ENCODE measurements at regions not wholly inside any gene's neighbourhood (a gene's known extent, or its start where the extent isn't known, plus 50 kb on each side); places are given as distances from the start of the nearest gene placed in this dataset.

DNA sequence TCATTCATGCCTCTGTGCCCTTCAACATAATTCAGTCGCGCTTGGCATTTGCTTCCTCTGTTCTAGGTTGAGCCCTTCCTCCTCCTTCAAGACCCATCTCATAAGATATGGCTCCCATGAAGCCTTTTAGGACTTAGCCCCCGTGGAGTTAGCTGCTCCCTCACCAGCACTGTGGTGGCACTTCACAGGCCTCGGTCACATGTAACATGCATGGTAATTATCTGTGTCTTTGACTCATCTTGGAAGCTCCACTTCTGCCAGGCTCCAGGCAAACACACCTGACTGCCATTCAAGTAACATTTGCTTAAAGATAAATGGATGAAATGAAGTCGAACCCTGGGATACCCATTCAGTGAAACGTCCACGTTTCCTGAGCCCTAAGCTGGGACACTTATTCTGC, 484.7 kb downstream of the EIPR1 start:
- Histone ChIP-seq H3K27me3 (ENCODE audit: control insufficient read depth, insufficient read depth, low read length) (no peaks in the 10 kb centered on the region), H3K4me1 (ENCODE audit: control insufficient read depth, insufficient read depth, low read length) (no peaks in the 10 kb centered on the region), H3K9ac (ENCODE audit: low read length) (no peak overlapping the region), H3K36me3 (ENCODE audit: control insufficient read depth, insufficient read depth, low read length) (no peaks in the 10 kb centered on the region), H3K27ac (ENCODE audit: low read depth, low read length) (no peak overlapping the region), H3K4me3 (ENCODE audit: low read length) (no peak overlapping the region)

DNA sequence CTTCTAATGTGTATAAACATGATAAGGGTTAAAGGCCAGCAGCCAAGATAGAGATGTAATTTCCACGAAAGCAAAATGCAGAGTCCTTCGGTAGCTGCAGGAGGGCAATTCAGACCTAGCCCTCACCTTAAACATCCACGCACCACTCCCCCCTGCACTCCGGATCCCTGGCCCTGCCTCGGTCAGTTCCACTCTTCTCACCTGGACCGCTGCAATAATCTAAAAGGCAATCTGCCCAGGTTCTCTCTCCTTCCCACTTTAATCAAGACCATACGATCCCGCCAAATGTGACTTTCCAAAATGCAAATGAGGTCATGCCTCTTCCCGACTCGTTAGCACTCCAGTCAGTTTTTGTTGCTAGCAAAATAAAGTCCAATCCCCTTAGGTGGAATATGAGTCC, 485.2 kb downstream of the EIPR1 start:
- H3K27me3 ChIP-seq (ENCODE audit: control insufficient read depth, insufficient read depth, low read length) = no peaks in the 10 kb centered on the region
- no peak overlapping the region for H3K4me3 ChIP-seq (ENCODE audit: low read length)

DNA sequence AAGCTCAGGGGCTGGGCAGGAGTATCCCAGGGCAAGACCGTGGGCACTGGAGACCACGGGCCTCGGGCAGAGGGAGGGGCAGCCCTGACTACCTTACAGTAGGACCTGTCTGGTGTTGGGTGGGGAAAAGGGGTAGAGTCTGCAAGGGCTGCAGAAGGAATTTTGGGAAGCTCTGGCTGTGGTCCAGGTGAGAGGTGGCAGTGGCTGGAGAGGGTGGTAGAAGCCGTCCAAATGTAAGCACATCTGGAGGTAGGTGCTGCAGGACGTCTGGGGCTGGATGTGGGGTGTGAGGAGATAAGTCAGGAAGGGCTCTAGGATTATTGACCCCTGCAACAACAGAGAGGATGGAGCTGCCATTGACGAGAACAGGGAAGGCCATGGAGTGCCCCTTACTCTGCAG, 486.7 kb downstream of the EIPR1 start:
- no peaks in the 10 kb centered on the region for H3K4me1 ChIP-seq (ENCODE audit: control insufficient read depth, insufficient read depth, low read length)
- H3K27me3 ChIP-seq (ENCODE audit: control insufficient read depth, insufficient read depth, low read length) = no peaks in the 10 kb centered on the region
- H3K27ac ChIP-seq (ENCODE audit: low read depth, low read length) = no peak overlapping the region
- H3K9ac ChIP-seq (ENCODE audit: low read length) = no peak overlapping the region
- no peak overlapping the region for H3K4me3 ChIP-seq (ENCODE audit: low read length)
- no peaks in the 10 kb centered on the region for H3K36me3 ChIP-seq (ENCODE audit: control insufficient read depth, insufficient read depth, low read length)

More for the DNA sequence above, 485.2 kb downstream of the EIPR1 start:
- no peaks in the 10 kb centered on the region for H3K36me3 ChIP-seq (ENCODE audit: control insufficient read depth, insufficient read depth, low read length)
- H3K9ac ChIP-seq (ENCODE audit: low read length) = no peak overlapping the region
- no peak overlapping the region for H3K27ac ChIP-seq (ENCODE audit: low read depth, low read length)
- no peaks in the 10 kb centered on the region for H3K4me1 ChIP-seq (ENCODE audit: control insufficient read depth, insufficient read depth, low read length)

DNA sequence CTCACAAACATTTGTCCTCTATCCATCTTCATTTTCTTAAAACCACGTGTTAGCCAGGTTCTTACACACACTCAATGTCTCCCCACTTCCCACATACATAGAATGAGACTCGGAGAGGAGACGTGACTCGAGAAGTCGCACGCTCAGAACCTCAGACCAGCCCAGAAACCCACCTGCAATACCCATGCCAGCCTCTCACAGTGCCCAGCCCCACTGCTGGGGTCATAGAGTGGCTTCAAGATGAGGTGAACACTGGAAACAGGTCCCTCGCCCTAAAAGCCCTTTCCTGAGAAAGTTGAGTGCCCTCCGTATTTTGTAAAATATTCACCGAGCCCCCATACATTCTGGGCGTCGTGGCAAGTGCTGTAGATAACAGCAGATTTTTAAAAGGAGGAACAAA, 487.4 kb downstream of the EIPR1 start:
- Histone ChIP-seq H3K27me3 (ENCODE audit: control insufficient read depth, insufficient read depth, low read length) (no peaks in the 10 kb centered on the region), H3K4me1 (ENCODE audit: control insufficient read depth, insufficient read depth, low read length) (no peaks in the 10 kb centered on the region), H3K27ac (ENCODE audit: low read depth, low read length) (no peak overlapping the region)

DNA sequence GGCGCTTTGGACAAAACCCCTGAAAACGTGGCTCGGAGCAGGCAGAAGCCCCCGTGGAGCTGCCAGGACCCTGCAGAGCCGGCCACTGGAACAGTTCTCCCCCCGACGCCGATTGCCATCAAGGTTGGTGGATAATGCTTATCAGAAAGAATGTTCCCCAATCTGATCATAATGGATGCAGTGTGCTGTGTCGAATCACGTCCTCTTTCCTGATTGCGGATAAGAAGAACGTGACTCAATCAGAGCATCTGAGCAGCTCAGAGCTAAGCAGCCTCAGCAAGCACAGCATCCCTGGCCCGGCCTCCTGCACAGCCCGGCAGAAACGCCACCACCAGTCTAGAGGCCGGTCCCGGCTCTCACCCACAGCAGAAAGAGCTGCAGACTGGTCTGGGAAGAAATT, 488.0 kb downstream of the EIPR1 start:
- Histone ChIP-seq H3K4me1 (ENCODE audit: control insufficient read depth, insufficient read depth, low read length) (no peaks in the 10 kb centered on the region), H3K4me3 (ENCODE audit: low read length) (no peak overlapping the region), H3K27ac (ENCODE audit: low read depth, low read length) (no peak overlapping the region), H3K27me3 (ENCODE audit: control insufficient read depth, insufficient read depth, low read length) (no peaks in the 10 kb centered on the region), H3K9ac (ENCODE audit: low read length) (no peak overlapping the region), H3K36me3 (ENCODE audit: control insufficient read depth, insufficient read depth, low read length) (no peaks in the 10 kb centered on the region)

More for the DNA sequence above, 487.4 kb downstream of the EIPR1 start:
- Histone ChIP-seq H3K4me3 (ENCODE audit: low read length) (no peak overlapping the region), H3K9ac (ENCODE audit: low read length) (no peak overlapping the region), H3K36me3 (ENCODE audit: control insufficient read depth, insufficient read depth, low read length) (no peaks in the 10 kb centered on the region)

DNA sequence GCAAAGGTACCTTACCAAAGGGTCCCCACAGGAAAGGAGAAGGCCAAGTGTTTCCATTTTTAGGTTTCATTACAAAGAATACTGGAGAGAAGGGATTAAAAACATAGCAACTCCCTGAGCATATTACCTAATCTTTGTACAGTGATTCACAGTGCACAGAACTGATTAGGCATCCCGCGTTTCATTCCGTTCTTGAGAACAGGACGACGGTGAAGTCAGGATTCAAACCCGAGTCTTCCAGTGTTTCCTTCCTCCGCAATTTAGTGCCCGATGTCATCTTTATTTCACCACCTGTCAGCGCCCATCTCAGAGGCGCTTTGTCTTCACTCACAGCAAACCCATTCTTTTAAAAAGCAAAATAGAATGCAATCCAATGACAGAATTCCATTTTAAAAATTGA, 488.5 kb downstream of the EIPR1 start:
- H3K27ac ChIP-seq (ENCODE audit: low read depth, low read length) = no peak overlapping the region
- no peaks in the 10 kb centered on the region for H3K36me3 ChIP-seq (ENCODE audit: control insufficient read depth, insufficient read depth, low read length)
- H3K9ac ChIP-seq (ENCODE audit: low read length) = no peak overlapping the region
- H3K4me3 ChIP-seq (ENCODE audit: low read length) = no peak overlapping the region
- H3K4me1 ChIP-seq (ENCODE audit: control insufficient read depth, insufficient read depth, low read length) = no peaks in the 10 kb centered on the region
- H3K27me3 ChIP-seq (ENCODE audit: control insufficient read depth, insufficient read depth, low read length) = no peaks in the 10 kb centered on the region

DNA sequence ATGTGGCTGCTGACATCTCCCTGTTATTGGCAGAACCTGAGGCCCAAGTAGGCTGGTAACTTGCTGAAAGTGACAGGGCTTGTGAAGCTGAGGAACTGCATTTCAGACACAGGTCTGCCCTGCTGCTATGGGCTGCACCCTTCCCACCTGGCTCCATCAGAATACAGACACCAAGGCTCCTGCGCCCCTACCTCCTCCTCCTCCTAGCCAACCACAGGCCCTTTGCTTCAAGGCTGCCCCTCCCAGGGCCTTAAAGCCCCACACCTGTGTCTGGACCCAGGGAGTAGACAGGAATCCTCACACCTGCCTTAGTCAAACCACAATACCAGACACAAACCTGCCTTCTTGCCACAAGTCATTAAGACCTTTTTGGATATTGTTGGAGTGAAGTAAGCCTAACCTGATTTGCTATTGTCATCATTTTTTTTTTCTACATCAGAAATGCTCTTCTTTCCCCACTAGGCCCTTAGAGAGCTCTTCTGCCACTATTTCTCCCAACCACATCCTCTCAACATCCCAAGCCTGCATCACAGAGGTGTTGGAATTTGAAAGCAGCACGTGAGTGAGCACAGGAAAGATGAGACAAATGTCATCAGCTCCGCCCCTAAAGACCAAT, 489.7 kb downstream of the EIPR1 start:
- Histone ChIP-seq H3K27me3 (ENCODE audit: control insufficient read depth, insufficient read depth, low read length) (no peaks in the 10 kb centered on the region), H3K4me1 (ENCODE audit: control insufficient read depth, insufficient read depth, low read length) (no peaks in the 10 kb centered on the region), H3K4me3 (ENCODE audit: low read length) (no peak overlapping the region), H3K9ac (ENCODE audit: low read length) (no peak overlapping the region), H3K27ac (ENCODE audit: low read depth, low read length) (no peak overlapping the region), H3K36me3 (ENCODE audit: control insufficient read depth, insufficient read depth, low read length) (no peaks in the 10 kb centered on the region)

DNA sequence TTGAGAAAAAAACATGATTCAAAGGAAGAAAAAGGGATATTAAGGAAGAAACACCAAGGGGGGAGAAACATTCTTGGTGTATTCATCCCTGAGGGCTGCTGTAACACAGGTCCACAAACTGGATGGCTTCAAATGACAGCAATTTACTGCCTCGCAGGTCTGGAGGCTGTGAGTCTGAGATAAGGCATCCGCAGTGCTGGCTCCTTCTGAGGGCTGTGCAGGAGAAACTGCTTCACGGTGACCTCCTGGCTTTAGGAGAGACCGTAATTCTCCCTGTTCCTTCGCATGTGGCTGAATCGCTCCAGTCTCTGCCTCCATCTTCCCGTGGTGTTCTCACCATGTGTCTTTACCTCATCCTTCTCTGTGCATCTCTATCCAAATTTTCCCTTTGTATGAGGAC, 490.7 kb downstream of the EIPR1 start:
- Histone ChIP-seq H3K36me3 (ENCODE audit: control insufficient read depth, insufficient read depth, low read length) (no peaks in the 10 kb centered on the region), H3K4me3 (ENCODE audit: low read length) (no peak overlapping the region), H3K4me1 (ENCODE audit: control insufficient read depth, insufficient read depth, low read length) (no peaks in the 10 kb centered on the region), H3K27ac (ENCODE audit: low read depth, low read length) (no peak overlapping the region), H3K9ac (ENCODE audit: low read length) (no peak overlapping the region), H3K27me3 (ENCODE audit: control insufficient read depth, insufficient read depth, low read length) (no peaks in the 10 kb centered on the region)

DNA sequence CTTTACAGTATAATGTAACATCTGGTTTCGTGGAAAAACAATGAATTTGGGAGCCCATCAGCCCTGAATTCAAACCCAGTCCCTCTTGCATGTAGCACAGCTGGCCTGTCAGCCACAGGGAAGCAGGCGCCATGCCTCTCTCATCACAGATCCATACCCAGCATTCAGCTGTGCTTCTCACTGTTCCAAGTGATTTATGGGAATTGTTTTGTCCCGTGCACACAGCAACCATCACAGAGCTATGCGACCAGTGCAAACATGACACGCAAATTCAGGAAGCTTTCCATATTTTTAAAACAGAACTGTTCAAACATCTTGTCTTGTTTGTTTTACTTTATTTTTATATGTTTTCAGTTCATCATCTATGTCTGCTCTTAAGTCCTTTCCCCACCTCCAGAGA, 496.1 kb downstream of the EIPR1 start:
- H3K36me3 ChIP-seq (ENCODE audit: control insufficient read depth, insufficient read depth, low read length) = no peaks in the 10 kb centered on the region
- no peak overlapping the region for H3K9ac ChIP-seq (ENCODE audit: low read length)
- H3K27me3 ChIP-seq (ENCODE audit: control insufficient read depth, insufficient read depth, low read length) = no peaks in the 10 kb centered on the region
- no peak overlapping the region for H3K27ac ChIP-seq (ENCODE audit: low read depth, low read length)
- H3K4me1 ChIP-seq (ENCODE audit: control insufficient read depth, insufficient read depth, low read length) = no peaks in the 10 kb centered on the region
- H3K4me3 ChIP-seq (ENCODE audit: low read length) = no peak overlapping the region

DNA sequence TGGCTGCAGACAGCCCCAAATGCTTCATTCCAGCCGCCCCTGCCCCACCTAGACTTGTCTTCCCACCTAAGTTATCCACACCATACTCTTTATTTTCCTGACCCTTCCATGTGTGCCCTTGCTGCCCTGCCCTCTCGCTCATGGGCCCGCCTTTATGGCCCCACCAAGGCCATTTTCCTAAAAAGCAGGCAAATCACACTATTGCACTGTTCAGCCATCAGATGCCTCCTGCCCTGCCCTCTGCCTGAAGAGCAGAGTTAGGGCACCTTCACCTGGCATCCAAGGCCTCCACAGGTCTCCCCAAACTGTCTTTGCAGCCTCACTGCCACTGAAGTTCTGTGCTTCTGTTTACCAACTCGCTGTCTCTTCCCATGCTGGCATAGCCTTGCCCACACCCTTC, 496.7 kb downstream of the EIPR1 start:
- no peak overlapping the region for H3K9ac ChIP-seq (ENCODE audit: low read length)
- no peak overlapping the region for H3K4me3 ChIP-seq (ENCODE audit: low read length)
- no peaks in the 10 kb centered on the region for H3K36me3 ChIP-seq (ENCODE audit: control insufficient read depth, insufficient read depth, low read length)
- H3K27ac ChIP-seq (ENCODE audit: low read depth, low read length) = no peak overlapping the region
- no peaks in the 10 kb centered on the region for H3K4me1 ChIP-seq (ENCODE audit: control insufficient read depth, insufficient read depth, low read length)
- H3K27me3 ChIP-seq (ENCODE audit: control insufficient read depth, insufficient read depth, low read length) = no peaks in the 10 kb centered on the region

DNA sequence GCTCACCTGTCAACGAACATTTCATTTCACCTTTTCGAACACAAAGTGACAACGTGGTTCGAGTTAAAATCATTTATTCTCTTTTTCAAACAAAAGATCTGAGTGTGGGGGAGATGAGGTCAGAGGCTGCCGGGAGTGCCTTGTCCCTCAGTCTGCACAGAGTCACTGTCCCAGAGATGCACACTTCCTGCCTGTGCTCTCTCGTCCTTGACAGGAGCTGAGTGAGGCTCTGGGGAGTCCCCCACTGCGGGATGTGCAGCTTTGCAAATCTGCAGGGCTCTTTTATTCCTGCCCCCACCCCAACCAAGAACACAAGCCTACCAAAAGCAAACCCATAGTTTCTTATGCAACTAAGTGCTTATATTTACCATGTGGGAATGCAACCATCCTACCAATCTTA, 497.8 kb downstream of the EIPR1 start:
- no peaks in the 10 kb centered on the region for H3K4me1 ChIP-seq (ENCODE audit: control insufficient read depth, insufficient read depth, low read length)
- no peak overlapping the region for H3K27ac ChIP-seq (ENCODE audit: low read depth, low read length)
- H3K4me3 ChIP-seq (ENCODE audit: low read length) = no peak overlapping the region
- no peaks in the 10 kb centered on the region for H3K36me3 ChIP-seq (ENCODE audit: control insufficient read depth, insufficient read depth, low read length)
- no peak overlapping the region for H3K9ac ChIP-seq (ENCODE audit: low read length)
- no peaks in the 10 kb centered on the region for H3K27me3 ChIP-seq (ENCODE audit: control insufficient read depth, insufficient read depth, low read length)

DNA sequence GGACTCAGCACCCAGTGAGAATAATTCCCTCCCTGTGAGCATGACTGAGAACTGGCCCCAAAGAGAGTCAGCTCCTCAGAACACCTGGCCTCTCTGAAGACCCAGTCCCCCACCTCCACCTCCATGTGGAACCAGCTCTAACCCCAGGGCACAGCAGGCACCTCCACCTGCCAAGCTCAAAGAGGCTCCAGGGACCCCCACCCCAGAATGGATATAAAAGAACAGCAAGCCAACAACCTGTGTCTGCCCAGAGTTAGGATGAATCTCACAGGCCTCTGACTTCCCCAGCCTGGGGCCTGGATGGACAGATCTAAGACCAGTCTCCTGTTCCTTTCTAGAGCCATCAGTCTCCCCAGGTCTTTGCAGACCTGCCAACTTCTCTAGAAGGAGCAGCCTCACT, 498.5 kb downstream of the EIPR1 start:
- Histone ChIP-seq H3K36me3 (ENCODE audit: control insufficient read depth, insufficient read depth, low read length) (no peaks in the 10 kb centered on the region), H3K27ac (ENCODE audit: low read depth, low read length) (no peak overlapping the region), H3K4me1 (ENCODE audit: control insufficient read depth, insufficient read depth, low read length) (no peaks in the 10 kb centered on the region), H3K27me3 (ENCODE audit: control insufficient read depth, insufficient read depth, low read length) (no peaks in the 10 kb centered on the region), H3K4me3 (ENCODE audit: low read length) (no peak overlapping the region), H3K9ac (ENCODE audit: low read length) (no peak overlapping the region)

DNA sequence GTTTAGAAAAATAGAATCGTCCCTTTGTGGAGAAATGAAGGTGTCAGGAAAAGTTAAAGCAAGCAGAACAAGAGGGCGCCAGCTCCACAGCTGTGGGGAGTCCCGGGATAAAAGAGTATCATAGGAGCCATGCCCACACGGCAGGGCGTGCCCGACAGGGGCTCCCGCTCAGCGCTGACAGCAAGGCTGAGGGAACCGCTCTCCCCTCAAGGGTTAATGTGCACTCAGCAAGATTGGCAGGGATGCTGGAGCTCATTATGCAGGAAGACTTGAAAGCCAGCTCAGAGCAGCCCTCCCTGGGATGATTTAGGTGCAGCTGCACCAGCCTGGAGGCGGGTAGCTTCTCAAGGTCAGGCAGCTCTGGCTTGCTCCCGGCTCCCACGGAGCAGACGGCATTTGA, 500.2 kb downstream of the EIPR1 start:
- Histone ChIP-seq H3K9ac (ENCODE audit: low read length) (no peak overlapping the region), H3K4me3 (ENCODE audit: low read length) (no peak overlapping the region), H3K27me3 (ENCODE audit: control insufficient read depth, insufficient read depth, low read length) (no peaks in the 10 kb centered on the region), H3K36me3 (ENCODE audit: control insufficient read depth, insufficient read depth, low read length) (no peaks in the 10 kb centered on the region), H3K4me1 (ENCODE audit: control insufficient read depth, insufficient read depth, low read length) (no peaks in the 10 kb centered on the region), H3K27ac (ENCODE audit: low read depth, low read length) (no peak overlapping the region)
